Activated CD8-positive, alpha-beta memory T cell treated with anti-CD3 and anti-CD28 coated beads for 48 hours (primary cell): ENCODE measurements at regions not wholly inside any gene's neighbourhood (a gene's known extent, or its start where the extent isn't known, plus 50 kb on each side); places are given as distances from the start of the nearest gene placed in this dataset.

ENCODE experiments used
- DNase-seq, 3 experiments: peaks; one replicate each; pipeline ENCODE4 v3.0.0-alpha.2; 2020; ENCODE audit warnings: low read depth in 2 of 3, low spot score in 2 of 3

GRCh38 chr20:12355185-12355584 lies 437.5 kb downstream of the BTBD3 start:
- DNase-seq = no peak

GRCh38 chr20:12358006-12358654 lies 440.4 kb downstream of the BTBD3 start:
- no peak for DNase-seq

GRCh38 chr20:12358655-12359009 lies 440.9 kb downstream of the BTBD3 start:
- DNase-seq = no peak

- no peak for DNase-seq
Measured at GRCh38 chr20:12371990-12372389, 454.3 kb downstream of the BTBD3 start.

- no peak for DNase-seq
Measured at GRCh38 chr20:12372557-12372956, 454.9 kb downstream of the BTBD3 start.

- DNase-seq = no peak
Measured at GRCh38 chr20:12375967-12376366, 458.3 kb downstream of the BTBD3 start.

- DNase-seq = no peak
Measured at GRCh38 chr20:12383821-12384220, 466.1 kb downstream of the BTBD3 start.

- DNase-seq = no peak
Measured at GRCh38 chr20:12386821-12387220, 469.1 kb downstream of the BTBD3 start.

GRCh38 chr20:12391099-12391498 lies 473.4 kb downstream of the BTBD3 start:
- DNase-seq = no peak

GRCh38 chr20:12394786-12395185 lies 477.1 kb downstream of the BTBD3 start:
- DNase-seq = no peak

GRCh38 chr20:12395353-12395752 lies 477.7 kb downstream of the BTBD3 start:
- no peak for DNase-seq

GRCh38 chr20:12395760-12396159 lies 478.1 kb downstream of the BTBD3 start:
- no peak for DNase-seq

- no peak for DNase-seq
Measured at GRCh38 chr20:12399110-12399836, 481.6 kb downstream of the BTBD3 start.

GRCh38 chr20:12404941-12405340 lies 487.2 kb downstream of the BTBD3 start:
- DNase-seq = no peak

- DNase-seq = no peak
Measured at GRCh38 chr20:12406978-12407377, 489.3 kb downstream of the BTBD3 start.

GRCh38 chr20:12409501-12409900 lies 491.8 kb downstream of the BTBD3 start:
- DNase-seq = no peak

GRCh38 chr20:12410783-12411182 lies 493.1 kb downstream of the BTBD3 start:
- no peak for DNase-seq

- no peak for DNase-seq
Measured at GRCh38 chr20:12411246-12411940, 493.7 kb downstream of the BTBD3 start.

GRCh38 chr20:12413116-12413515 lies 495.4 kb downstream of the BTBD3 start:
- DNase-seq = no peak

GRCh38 chr20:12414446-12415274 lies 497.0 kb downstream of the BTBD3 start:
- DNase-seq = no peak

GRCh38 chr20:12416281-12416680 lies 498.6 kb downstream of the BTBD3 start:
- DNase-seq = no peak
